C4-2B (cell line): ENCODE measurements at regions not wholly inside any gene's neighbourhood (a gene's known extent, or its start where the extent isn't known, plus 50 kb on each side); places are given as distances from the start of the nearest gene placed in this dataset.

Experiments
- H3K27ac ChIP-seq: fragments of 450-650 bp; 2 replicates; pipeline ENCODE4 v1.5.1; 2017
- CTCF ChIP-seq: fragments of 450-650 bp; conservative IDR thresholded peaks from 2 replicates; pipeline ENCODE4 v1.5.1; 2017; ENCODE audit warnings: mild to moderate bottlenecking
- ZFX ChIP-seq: fragments of 450-650 bp; IDR thresholded peaks from 2 replicates; pipeline ENCODE4 v1.6.1; 2017

- H3K27ac ChIP-seq = peak overlapping the region; percentile 28
- TF ChIP-seq ZFX = no peak
- TF ChIP-seq CTCF = no peak
Observed at GRCh38 chr6:44569931-44570385, 182.5 kb downstream of the CDC5L start.

GRCh38 chr6:44571510-44571909, 184.0 kb downstream of the CDC5L start:
- no peak overlapping the region for H3K27ac ChIP-seq
- TF ChIP-seq CTCF (no peak), ZFX (no peak)

GRCh38 chr6:44572346-44572745, 184.8 kb downstream of the CDC5L start:
- no peak overlapping the region for H3K27ac ChIP-seq
- TF ChIP-seq ZFX (no peak), CTCF (no peak)

GRCh38 chr6:44575644-44576043, 188.1 kb downstream of the CDC5L start:
- no peak overlapping the region for H3K27ac ChIP-seq
- TF ChIP-seq CTCF (no peak), ZFX (no peak)

GRCh38 chr6:44576132-44576631, 188.7 kb downstream of the CDC5L start:
- H3K27ac ChIP-seq = no peak overlapping the region
- no peak for TF ChIP-seq ZFX
- no peak for TF ChIP-seq CTCF

- TF ChIP-seq ZFX = no peak
- no peak for TF ChIP-seq CTCF
- H3K27ac ChIP-seq = no peak overlapping the region
Observed at GRCh38 chr6:44580901-44581300, 193.4 kb downstream of the CDC5L start.

- H3K27ac ChIP-seq = no peak overlapping the region
- TF ChIP-seq ZFX (no peak), CTCF (no peak)
Observed at GRCh38 chr6:44582930-44583329, 195.4 kb downstream of the CDC5L start.
